IPS-15b (cell line): ENCODE measurements at regions not wholly inside any gene's neighbourhood (a gene's known extent, or its start where the extent isn't known, plus 50 kb on each side); places are given as distances from the start of the nearest gene placed in this dataset.

ENCODE experiments used
- H3K27me3 ChIP-seq: one replicate; pipeline ENCODE4 v1.6.1; 2013; ENCODE audit warnings: low read length; ENCODE audit not compliant: control insufficient read depth, insufficient read depth
- H3K36me3 ChIP-seq: one replicate; pipeline ENCODE4 v1.6.1; 2013; ENCODE audit warnings: low read length; ENCODE audit not compliant: control insufficient read depth, insufficient read depth
- H3K4me1 ChIP-seq: one replicate; pipeline ENCODE4 v1.6.1; 2013; ENCODE audit warnings: mild to moderate bottlenecking, low read length; ENCODE audit not compliant: control insufficient read depth, insufficient read depth
- H3K4me3 ChIP-seq: one replicate; pipeline ENCODE4 v1.5.1; 2013; ENCODE audit warnings: low read depth, low read length
- H3K9ac ChIP-seq: one replicate; pipeline ENCODE4 v1.6.1; 2013; ENCODE audit warnings: low read depth, mild to moderate bottlenecking, low read length
- H3K9me3 ChIP-seq: one replicate; pipeline ENCODE4 v1.6.1; 2013; ENCODE audit warnings: mild to moderate bottlenecking, low read length; ENCODE audit not compliant: control insufficient read depth, insufficient read depth

DNA sequence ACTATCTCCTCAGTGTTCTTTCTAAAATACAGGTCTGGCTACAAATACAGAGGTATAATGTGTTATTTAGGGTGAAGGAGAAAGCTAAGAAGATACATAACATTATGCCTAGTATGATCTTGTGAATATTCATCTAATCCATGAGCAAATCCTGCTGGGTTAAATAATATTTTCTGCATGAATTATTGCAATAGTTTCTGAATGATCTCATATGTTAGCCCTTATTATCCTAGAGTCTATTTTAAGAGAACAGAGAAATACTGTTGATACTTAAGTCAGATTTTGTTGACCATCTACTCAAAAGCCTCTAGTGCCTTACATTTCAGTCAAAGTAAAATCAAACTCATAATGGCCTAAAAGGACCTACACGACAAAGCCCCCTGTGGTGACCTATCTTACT is 382.3 kb downstream of the FIGN start:
- H3K4me3 ChIP-seq = no peak overlapping the region
- H3K9ac ChIP-seq = no peak overlapping the region
- no peaks in the 10 kb centered on the region for H3K27me3 ChIP-seq
- H3K36me3 ChIP-seq = no peaks in the 10 kb centered on the region
- H3K4me1 ChIP-seq = peaks cover 15% of the 10 kb centered on the region
- no peaks in the 10 kb centered on the region for H3K9me3 ChIP-seq

DNA sequence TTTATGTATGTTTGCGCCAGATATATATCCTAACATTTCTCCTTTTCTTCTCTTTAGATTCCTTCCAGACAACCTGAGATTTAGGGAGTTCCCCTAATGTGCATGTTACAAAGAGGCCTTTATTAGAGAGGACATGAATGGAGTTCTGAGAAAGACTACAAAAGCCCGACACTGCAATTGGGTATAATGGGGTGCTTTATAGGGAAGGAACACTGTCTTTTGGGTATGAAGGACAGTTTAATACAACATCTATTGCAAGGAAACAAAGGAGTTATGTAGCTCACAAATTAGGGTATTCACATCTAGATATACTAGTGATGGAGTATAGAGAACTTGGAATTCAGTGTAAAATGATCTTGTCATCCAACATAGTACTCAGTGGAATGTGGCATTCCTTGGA is 383.8 kb downstream of the FIGN start:
- Histone ChIP-seq H3K36me3 (no peaks in the 10 kb centered on the region), H3K27me3 (no peaks in the 10 kb centered on the region), H3K9me3 (no peaks in the 10 kb centered on the region), H3K4me1 (peaks cover 21% of the 10 kb centered on the region), H3K4me3 (no peak overlapping the region), H3K9ac (no peak overlapping the region)

DNA sequence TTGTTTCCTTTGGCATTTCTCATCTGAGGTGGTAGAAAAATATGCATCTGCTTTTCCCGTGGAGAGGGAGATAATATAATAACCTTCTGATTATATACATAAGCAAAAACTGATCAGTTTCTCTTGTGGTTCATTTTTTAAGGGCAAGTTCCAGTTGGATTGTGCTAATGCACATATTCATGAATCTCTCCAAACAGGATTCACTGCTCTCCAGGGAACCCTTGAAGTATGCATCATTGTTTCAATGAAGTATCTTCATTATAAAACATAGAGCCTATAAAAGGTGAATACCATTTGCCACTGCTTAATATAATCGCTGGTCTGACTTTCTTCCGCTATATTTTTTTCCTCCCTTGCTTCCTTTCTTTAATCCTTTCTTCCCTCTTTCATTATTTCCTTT is 384.7 kb downstream of the FIGN start:
- H3K36me3 ChIP-seq = no peaks in the 10 kb centered on the region
- H3K27me3 ChIP-seq = no peaks in the 10 kb centered on the region
- H3K9ac ChIP-seq = no peak overlapping the region
- H3K4me3 ChIP-seq = no peak overlapping the region
- peaks cover 21% of the 10 kb centered on the region for H3K4me1 ChIP-seq
- H3K9me3 ChIP-seq = no peaks in the 10 kb centered on the region

DNA sequence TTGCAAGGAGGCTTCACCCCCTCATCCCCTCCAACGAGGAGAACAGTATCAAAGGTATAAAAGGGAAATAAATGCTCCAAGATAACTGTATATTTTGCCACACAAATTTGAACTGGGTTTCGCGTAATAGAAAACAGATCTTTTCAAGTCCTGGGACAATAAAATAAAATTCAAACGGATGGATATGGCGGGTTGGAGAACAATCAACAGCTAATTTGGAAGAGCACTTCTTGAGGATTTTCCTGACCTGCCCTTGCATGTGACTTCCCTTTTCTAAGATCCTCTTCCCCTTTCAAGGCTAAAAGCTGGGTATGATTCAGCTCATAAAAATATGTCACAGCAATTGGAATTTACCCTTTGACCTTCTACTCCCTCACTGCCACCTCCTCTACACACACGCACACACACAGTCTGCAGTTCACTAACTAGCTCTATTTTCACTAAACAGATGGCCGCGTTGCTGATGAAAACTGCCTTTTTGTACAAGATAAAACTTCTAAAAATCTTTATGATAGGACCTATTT is 386.9 kb downstream of the FIGN start:
- Histone ChIP-seq H3K4me1 (peaks cover 23% of the 10 kb centered on the region), H3K27me3 (no peaks in the 10 kb centered on the region), H3K9ac (peak overlapping the region; percentile 42), H3K36me3 (no peaks in the 10 kb centered on the region), H3K4me3 (peak overlapping the region; percentile 52), H3K9me3 (no peaks in the 10 kb centered on the region)

DNA sequence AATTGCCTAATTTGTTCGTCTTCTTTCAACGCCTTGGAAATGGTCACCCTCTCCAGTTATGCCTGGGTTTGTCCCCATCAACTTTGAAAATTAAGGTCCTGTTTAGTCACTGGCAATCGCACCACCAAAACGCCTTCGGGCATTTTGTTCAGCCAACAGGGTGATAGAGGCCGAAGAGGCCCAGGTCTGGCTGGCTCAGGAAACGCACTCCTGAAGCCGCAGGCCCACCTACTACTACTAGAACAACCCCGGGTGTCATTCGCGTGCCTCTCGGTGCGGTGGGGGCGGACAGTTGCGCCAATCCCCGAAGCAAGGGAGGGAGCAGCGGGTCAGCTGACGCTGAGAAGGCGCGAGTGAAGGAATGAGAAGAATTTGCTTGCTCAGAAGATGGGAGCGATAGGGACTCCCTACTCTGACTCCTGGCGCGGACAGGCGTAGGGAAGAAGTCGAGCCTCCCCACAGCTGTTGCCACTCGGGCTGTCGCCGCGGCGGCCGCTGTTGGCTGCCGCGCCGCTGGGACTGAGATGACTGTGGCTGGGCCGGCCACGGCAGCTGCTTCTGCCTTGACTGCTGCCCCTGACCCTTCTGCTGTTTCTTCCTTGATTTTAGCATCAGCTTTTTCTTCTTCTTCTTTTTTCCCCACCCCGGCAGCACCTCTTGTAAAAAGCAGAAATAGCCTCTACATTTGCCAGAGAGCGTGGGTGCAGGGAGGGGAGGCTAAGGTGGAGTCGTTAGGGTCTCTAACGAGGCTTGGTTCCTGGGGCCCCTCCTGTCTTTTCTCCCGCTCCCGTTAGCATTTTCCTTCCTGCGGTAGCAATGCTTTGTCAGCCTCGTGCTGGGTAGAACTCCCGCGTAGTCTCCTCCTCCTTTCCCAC is 387.6 kb downstream of the FIGN start:
- H3K4me1 ChIP-seq = peaks cover 23% of the 10 kb centered on the region
- H3K4me3 ChIP-seq = peak overlapping the region; percentile 52
- H3K27me3 ChIP-seq = no peaks in the 10 kb centered on the region
- H3K9ac ChIP-seq = peak overlapping the region; percentile 42
- no peaks in the 10 kb centered on the region for H3K9me3 ChIP-seq
- H3K36me3 ChIP-seq = no peaks in the 10 kb centered on the region

DNA sequence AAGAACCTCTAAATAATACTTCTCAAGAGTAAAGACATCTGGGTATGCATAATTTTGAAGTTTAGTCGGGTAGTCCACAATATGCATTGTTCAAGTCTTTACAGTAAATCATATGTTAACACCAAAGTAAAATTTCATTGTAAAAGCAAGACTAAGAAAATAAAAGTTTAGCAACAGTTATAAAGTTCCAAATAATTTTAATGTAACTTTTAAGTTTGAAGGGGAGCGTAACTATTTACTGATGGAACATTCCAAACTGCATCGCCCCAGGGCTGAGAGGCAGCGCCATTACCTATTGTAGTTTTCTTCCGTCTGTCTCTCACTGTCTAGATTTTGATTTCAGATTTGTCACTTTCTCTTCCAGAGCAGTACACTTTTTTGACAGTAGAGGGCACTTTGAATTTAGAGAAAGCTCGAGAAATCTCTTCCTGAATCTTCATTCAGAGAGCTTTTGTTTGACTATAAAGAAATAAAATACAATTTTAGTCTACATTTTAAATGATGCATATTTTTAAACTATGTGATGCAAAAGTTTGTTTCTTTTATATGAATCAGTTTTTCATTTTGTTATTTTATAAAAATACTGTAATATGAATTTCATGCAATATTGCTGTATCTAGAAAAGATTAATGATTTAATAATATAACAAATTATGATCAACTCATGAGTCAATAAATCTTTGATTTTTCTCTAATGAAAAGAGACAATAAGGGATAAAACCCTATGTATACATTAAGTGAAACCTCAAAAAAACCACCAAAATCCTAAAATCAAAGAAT is 389.8 kb downstream of the FIGN start:
- Histone ChIP-seq H3K36me3 (no peaks in the 10 kb centered on the region), H3K9me3 (no peaks in the 10 kb centered on the region), H3K4me1 (peaks cover 12% of the 10 kb centered on the region), H3K4me3 (no peak overlapping the region), H3K9ac (no peak overlapping the region), H3K27me3 (no peaks in the 10 kb centered on the region)

DNA sequence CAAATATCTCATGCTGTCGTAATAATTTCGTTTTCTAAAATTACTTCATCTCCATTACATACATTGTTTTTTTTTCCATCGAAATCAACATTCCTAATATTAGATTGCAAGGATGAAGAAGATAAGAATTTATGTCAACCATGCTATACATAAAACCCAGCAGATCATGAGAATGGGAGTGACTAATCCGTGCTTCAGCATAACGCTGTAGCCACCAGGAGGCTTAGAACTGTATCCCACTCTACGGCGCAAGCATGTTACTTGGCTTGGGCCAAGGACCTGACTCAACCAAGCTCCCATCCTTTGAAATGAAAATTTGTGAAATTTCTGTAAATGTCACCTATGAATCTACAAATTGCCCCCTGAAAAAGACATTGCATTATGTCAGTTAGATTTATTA is 392.5 kb downstream of the FIGN start:
- Histone ChIP-seq H3K4me1 (peaks cover 9% of the 10 kb centered on the region), H3K9me3 (no peaks in the 10 kb centered on the region), H3K4me3 (no peak overlapping the region), H3K27me3 (no peaks in the 10 kb centered on the region), H3K9ac (no peak overlapping the region), H3K36me3 (no peaks in the 10 kb centered on the region)

DNA sequence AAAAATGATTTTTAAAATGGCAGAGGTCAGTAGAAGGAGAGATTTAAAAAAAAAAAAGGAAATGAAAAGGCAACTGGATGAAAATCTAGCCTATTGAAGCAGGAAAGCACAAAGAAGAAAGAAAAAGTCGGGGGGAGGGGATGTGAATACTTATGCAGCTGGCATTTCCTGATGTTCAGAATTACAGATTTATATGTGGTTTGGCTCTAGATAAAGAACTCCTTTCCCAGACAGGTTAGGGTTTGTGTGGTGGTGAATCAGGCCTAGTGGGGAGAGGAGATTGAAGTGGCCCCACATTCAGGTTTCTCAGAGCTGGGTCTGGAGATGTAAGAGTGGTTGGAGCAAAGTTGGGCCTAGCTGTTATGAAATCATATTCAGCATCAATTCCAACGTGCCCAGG is 394.4 kb downstream of the FIGN start:
- H3K9ac ChIP-seq = no peak overlapping the region
- H3K4me3 ChIP-seq = no peak overlapping the region
- peaks cover 3% of the 10 kb centered on the region for H3K4me1 ChIP-seq
- H3K36me3 ChIP-seq = no peaks in the 10 kb centered on the region
- no peaks in the 10 kb centered on the region for H3K27me3 ChIP-seq
- no peaks in the 10 kb centered on the region for H3K9me3 ChIP-seq

DNA sequence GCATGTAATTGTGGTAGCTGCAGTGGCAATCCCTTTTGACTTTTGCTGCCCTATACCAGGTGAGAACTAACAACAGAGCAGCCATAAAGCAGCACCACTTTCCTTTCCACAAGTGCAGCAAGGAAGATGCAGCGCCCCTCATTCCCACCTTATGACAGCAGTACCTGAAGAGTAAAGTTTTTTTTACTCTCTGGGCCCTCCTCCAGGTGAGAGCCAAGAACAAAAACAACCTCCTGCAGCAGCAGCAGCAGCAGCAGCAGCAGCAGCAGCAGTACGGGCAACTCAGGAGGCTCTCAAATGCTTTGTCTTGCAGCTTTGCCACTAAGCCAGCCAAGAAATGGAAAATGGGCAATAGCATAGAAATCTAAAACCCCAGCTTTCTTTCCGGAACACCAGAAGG is 397.5 kb downstream of the FIGN start:
- Histone ChIP-seq H3K36me3 (no peaks in the 10 kb centered on the region), H3K4me1 (no peaks in the 10 kb centered on the region), H3K27me3 (no peaks in the 10 kb centered on the region), H3K9me3 (no peaks in the 10 kb centered on the region), H3K4me3 (no peak overlapping the region), H3K9ac (no peak overlapping the region)

DNA sequence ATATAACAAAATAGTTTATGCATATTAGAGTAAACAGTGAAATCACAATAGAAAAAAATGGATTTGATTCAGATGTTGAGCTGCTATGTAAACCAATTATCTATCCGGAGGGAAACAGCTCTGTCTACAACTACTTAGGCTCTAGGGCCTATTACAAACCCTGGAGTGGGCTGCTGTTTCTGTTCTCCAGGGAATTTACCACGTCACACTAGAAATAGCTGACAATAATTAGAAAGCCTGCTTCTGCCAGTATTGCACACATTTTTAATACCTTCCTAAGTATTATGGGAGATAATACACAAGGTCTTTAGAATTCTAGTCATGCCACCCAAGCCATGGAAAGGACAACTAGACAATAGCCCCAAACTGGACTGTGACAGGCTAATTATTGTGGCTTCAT is 411.1 kb downstream of the FIGN start:
- Histone ChIP-seq H3K36me3 (no peaks in the 10 kb centered on the region), H3K4me1 (no peaks in the 10 kb centered on the region), H3K4me3 (no peak overlapping the region), H3K9me3 (no peaks in the 10 kb centered on the region), H3K27me3 (no peaks in the 10 kb centered on the region), H3K9ac (no peak overlapping the region)

DNA sequence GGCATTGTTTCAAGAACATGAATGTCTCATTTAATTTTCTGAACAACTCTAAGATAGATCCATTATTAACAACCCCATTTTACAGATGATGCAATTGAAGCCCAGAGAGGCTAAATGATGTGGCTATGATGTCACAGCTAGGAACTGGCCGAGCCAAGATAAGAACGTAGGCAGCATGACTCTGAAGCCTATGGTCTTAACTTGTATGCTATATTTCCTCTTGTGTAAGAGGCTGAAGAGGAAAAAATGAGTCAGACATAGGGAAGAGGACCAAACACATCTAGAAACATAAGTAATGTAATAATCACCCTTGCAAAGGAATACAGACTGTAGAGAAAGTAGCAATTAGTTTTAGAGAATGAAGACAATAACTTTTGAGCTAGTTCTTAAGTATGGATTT is 416.8 kb downstream of the FIGN start:
- Histone ChIP-seq H3K36me3 (no peaks in the 10 kb centered on the region), H3K9ac (no peak overlapping the region), H3K27me3 (no peaks in the 10 kb centered on the region), H3K4me3 (no peak overlapping the region), H3K4me1 (no peaks in the 10 kb centered on the region), H3K9me3 (no peaks in the 10 kb centered on the region)

DNA sequence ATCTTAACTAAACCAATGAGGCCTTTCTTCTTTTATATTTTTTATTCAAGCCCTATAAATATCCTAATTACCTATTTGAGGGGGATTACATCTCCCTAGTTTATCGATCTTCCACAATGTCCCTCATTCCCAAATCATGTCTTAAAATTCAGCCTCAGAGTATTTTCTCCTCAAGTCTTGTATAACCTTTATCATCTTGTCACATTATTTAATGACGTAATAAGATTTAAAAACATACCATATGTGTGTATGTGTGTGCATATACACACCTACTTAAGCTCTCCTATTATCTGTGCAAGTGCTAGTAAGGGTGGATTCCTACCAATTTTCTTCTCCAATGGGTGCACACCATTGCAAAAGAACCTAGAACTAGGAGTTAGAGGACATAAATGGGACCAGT is 421.1 kb downstream of the FIGN start:
- H3K4me3 ChIP-seq = no peak overlapping the region
- H3K9me3 ChIP-seq = no peaks in the 10 kb centered on the region
- no peaks in the 10 kb centered on the region for H3K4me1 ChIP-seq
- H3K36me3 ChIP-seq = no peaks in the 10 kb centered on the region
- no peak overlapping the region for H3K9ac ChIP-seq
- H3K27me3 ChIP-seq = no peaks in the 10 kb centered on the region
